Anterior cingulate cortex (tissue), 58 donors: ENCODE measurements at regions not wholly inside any gene's neighbourhood (a gene's known extent, or its start where the extent isn't known, plus 50 kb on each side); places are given as distances from the start of the nearest gene placed in this dataset.
"Not testable (repeated sequence)": the region's sequence is repeated elsewhere in the genome, so short reads cannot be mapped to it uniquely, and the experiment has no call there.

Experiments
- DNase-seq, 58 donors: peaks; one replicate each; lab custom pipeline; 2025; lab: John Stamatoyannopoulos, UW

GRCh38 chr12:53868511-53868986 is 70.1 kb upstream of the HOXC13 start:
- DNase-seq = no peak

- DNase-seq = peak in 1 of 58 donors; percentile 1
These were observed 69.1 kb upstream of the HOXC13 start for GRCh38 chr12:53869500-53869899.

- DNase-seq = no peak
These were observed 68.5 kb upstream of the HOXC13 start for GRCh38 chr12:53870117-53870516.

GRCh38 chr12:53871367-53871766 is 67.3 kb upstream of the HOXC13 start:
- no peak for DNase-seq

GRCh38 chr12:53872367-53872766 is 66.3 kb upstream of the HOXC13 start:
- DNase-seq = no peak

GRCh38 chr12:53877961-53878360 is 60.7 kb upstream of the HOXC13 start:
- DNase-seq = not testable (repeated sequence)

- no peak for DNase-seq
These were observed 51.6 kb upstream of the HOXC13 start for GRCh38 chr12:53887006-53887405.

- no peak for DNase-seq
These were observed 50.8 kb upstream of the HOXC13 start for GRCh38 chr12:53887881-53888280.
